ENCODE measurements at regions not wholly inside any gene's neighbourhood (a gene's known extent, or its start where the extent isn't known, plus 50 kb on each side); places are given as distances from the start of the nearest gene placed in this dataset.

DNA sequence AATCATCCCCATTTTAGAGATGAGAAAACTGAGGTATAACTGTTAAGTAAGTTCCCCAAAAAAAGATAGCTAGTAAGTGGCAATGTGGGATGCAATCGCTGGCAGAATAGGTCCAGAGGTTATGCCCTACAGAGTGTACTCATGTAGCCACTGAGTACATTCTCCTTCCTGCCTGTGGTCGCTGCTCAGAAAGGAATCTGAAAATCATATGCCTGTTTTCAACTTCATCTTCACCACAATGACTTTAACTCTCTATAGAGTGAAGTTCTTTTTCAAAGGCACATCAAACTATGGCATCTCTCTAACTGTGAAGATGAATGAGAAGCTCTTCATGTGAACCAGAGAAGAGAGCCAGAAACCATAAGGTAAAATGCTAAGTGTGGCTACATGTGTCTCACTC lies 162.2 kb upstream of the SLC25A13 start:
- H3K4me1 ChIP-seq, result no peaks in the 10 kb centered on the region
- intact Hi-C loops (cut with DNase I; ENCODE audit: low total_unique reads), result no loop called here
- H3K27me3 ChIP-seq, result peaks cover 0 to 3% of the 10 kb centered on the region in 2 donors
- no peak for TF ChIP-seq POLR2A (IDR thresholded peaks at IDR 0.05)
- TF ChIP-seq, protein P1, sequence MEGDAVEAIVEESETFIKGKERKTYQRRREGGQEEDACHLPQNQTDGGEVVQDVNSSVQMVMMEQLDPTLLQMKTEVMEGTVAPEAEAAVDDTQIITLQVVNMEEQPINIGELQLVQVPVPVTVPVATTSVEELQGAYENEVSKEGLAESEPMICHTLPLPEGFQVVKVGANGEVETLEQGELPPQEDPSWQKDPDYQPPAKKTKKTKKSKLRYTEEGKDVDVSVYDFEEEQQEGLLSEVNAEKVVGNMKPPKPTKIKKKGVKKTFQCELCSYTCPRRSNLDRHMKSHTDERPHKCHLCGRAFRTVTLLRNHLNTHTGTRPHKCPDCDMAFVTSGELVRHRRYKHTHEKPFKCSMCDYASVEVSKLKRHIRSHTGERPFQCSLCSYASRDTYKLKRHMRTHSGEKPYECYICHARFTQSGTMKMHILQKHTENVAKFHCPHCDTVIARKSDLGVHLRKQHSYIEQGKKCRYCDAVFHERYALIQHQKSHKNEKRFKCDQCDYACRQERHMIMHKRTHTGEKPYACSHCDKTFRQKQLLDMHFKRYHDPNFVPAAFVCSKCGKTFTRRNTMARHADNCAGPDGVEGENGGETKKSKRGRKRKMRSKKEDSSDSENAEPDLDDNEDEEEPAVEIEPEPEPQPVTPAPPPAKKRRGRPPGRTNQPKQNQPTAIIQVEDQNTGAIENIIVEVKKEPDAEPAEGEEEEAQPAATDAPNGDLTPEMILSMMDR (IDR thresholded peaks at IDR 0.05), result no peak
- no peak for DNase-seq
- H3K27ac ChIP-seq, result no peak overlapping the region
- no peaks in the 10 kb centered on the region for H3K9me3 ChIP-seq
- H3K36me3 ChIP-seq, result no peaks in the 10 kb centered on the region
- H3K4me3 ChIP-seq, result no peak overlapping the region

DNA sequence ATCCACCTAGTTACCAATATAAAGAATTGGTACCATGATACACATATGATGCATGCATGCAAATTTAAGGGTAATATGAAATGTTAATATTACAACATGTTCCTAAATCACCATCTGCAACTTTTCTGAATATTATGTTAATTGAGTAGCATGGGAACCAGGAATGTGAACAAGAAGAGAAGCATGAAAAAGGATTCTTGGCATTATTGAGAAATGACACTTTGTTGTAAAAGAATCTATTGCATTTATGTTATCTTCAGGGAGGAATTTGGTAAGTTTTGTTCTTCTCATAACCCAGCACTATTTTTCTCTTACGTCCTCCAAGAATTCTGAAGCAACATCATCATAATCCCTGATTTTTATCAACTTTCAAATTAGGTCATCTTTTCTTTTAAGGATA lies 159.9 kb upstream of the SLC25A13 start:
- Histone ChIP-seq H3K36me3 (no peaks in the 10 kb centered on the region), H3K9me3 (no peaks in the 10 kb centered on the region), H3K27ac (no peak overlapping the region), H3K27me3 (peaks cover 0 to 3% of the 10 kb centered on the region in 2 donors), H3K4me1 (no peaks in the 10 kb centered on the region), H3K4me3 (no peak overlapping the region)
- TF ChIP-seq, protein P1 (IDR thresholded peaks at IDR 0.05), result no peak
- no peak for TF ChIP-seq POLR2A (IDR thresholded peaks at IDR 0.05)
- DNase-seq, result no peak
- intact Hi-C loops (cut with DNase I; ENCODE audit: low total_unique reads), result no loop called here

DNA sequence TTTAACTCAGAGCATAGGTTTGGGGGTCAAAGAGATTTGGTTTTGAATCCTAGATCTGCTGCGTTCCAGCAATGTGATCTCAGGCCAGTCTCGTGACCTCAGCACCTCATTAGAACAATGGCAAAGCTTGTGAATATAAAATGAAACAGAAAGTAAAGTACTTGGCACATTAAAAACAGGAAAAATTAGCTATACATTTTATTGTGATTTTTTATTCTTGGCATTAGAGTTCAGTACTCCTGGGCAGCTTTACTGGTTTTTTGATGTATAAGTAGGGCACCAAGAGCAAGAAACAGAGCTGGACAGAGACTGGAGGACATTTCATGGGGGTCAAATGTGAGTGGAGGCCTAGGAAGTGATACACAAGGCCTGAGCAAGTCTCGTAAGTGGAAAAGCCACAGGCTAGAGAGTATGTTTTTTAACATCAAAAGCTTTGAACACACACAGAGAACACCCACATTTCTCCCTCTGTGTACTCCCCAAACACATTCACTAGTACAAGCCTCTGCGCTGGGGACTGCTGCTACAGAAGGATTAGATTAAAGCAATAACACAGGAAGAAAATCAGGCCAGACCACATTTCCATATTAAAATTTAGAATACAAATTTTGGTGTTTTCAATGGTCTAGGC lies 157.2 kb upstream of the SLC25A13 start:
- peaks cover 0 to 3% of the 10 kb centered on the region in 2 donors for H3K27me3 ChIP-seq
- TF ChIP-seq, protein P1 (IDR thresholded peaks at IDR 0.05), result no peak
- no peak for TF ChIP-seq POLR2A (IDR thresholded peaks at IDR 0.05)
- no peak overlapping the region for H3K4me3 ChIP-seq
- intact Hi-C loops (cut with DNase I; ENCODE audit: low total_unique reads), result no loop called here
- no peaks in the 10 kb centered on the region for H3K36me3 ChIP-seq
- H3K9me3 ChIP-seq, result no peaks in the 10 kb centered on the region
- no peak for DNase-seq
- H3K4me1 ChIP-seq, result no peaks in the 10 kb centered on the region
- H3K27ac ChIP-seq, result no peak overlapping the region

DNA sequence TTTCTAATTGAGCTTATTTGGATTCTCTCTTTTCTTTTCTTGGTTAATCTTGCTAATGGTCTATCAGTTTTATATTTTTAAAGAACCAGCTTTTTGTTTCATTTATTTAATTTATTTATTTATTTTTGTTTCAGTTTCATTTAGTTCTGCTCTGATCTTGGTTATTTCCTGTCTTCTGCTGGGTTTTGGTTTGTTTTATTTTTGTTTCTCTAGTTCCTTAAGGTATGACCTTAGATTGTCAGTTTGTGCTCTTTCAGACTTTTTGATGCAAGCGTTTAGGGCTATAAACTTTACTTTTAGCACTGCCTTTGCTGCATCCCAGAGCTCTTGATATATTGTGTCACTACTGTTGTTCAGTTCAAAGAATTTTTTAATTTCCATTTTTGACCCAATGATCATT lies 149.7 kb upstream of the SLC25A13 start:
- intact Hi-C loops (cut with DNase I; ENCODE audit: low total_unique reads), result no loop called here
- TF ChIP-seq, protein P1 (IDR thresholded peaks at IDR 0.05), result no peak
- no peak for TF ChIP-seq POLR2A (IDR thresholded peaks at IDR 0.05)
- Histone ChIP-seq H3K9me3 (no peaks in the 10 kb centered on the region), H3K36me3 (no peaks in the 10 kb centered on the region), H3K27ac (no peak overlapping the region), H3K4me3 (no peak overlapping the region), H3K4me1 (no peaks in the 10 kb centered on the region), H3K27me3 (no peaks in the 10 kb centered on the region)
- no peak for DNase-seq

DNA sequence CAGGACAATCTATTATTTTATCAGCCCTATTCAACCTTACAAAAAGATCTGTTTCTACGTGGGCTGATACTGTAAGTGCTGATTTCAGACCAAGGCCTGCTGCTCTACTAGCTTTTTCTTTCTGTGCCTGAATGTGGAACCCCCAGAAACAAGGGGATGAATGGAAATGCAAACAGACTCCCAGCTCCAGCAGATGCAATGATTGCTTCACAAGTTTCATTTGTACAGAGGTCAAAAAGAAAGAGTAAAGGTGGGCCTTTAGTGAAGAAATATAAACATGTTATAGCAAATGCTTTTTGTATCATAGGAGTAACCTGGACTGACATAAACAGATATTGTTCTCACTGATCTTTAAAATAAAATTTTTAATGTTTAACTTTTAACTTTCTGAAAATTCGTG lies 130.2 kb upstream of the SLC25A13 start:
- Histone ChIP-seq H3K27ac (no peak overlapping the region), H3K4me3 (no peak overlapping the region)

DNA sequence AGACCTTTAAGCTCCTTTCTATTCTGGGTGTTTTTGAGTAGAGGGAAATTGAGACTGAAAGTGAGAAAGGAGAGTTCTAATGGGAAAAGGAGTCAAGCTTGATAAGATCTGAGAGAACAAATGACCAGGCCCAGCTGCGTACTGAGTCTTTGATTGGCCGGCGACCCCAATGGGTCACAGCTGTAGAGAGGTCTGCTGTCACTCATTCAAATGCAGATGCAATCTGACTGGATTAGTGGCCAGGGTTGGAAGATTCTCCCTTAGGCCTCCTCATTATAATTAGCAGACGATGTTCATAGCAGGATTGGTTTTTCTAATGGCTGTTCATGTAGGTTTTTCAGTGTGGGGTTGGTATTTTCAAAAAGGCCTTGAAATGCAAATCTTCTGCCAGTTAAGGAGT lies 127.2 kb upstream of the SLC25A13 start:
- Histone ChIP-seq H3K27me3 (no peaks in the 10 kb centered on the region), H3K36me3 (no peaks in the 10 kb centered on the region), H3K27ac (no peak overlapping the region), H3K9me3 (no peaks in the 10 kb centered on the region), H3K4me3 (no peak overlapping the region), H3K4me1 (no peaks in the 10 kb centered on the region)
- intact Hi-C loops (cut with DNase I; ENCODE audit: low total_unique reads), result no loop called here
- TF ChIP-seq, protein P1 (IDR thresholded peaks at IDR 0.05), result no peak
- no peak for DNase-seq

More for the DNA sequence above, 130.2 kb upstream of the SLC25A13 start:
- intact Hi-C loops (cut with DNase I; ENCODE audit: low total_unique reads), result no loop called here
- Histone ChIP-seq H3K4me1 (no peaks in the 10 kb centered on the region), H3K9me3 (no peaks in the 10 kb centered on the region), H3K36me3 (no peaks in the 10 kb centered on the region), H3K27me3 (no peaks in the 10 kb centered on the region)
- no peak for DNase-seq
- TF ChIP-seq POLR2A (IDR thresholded peaks at IDR 0.05), result no peak
